Right ventricle myocardium superior (tissue), 1 donor: ENCODE measurements at regions not wholly inside any gene's neighbourhood (a gene's known extent, or its start where the extent isn't known, plus 50 kb on each side); places are given as distances from the start of the nearest gene placed in this dataset.

Experiments used
- ATAC-seq: fragments of 200-7000 bp; cut with Tn5 transposase; one replicate; pipeline ENCODE4 v1.9.1; 2020; ENCODE audit warnings: mild to moderate bottlenecking; ENCODE audit not compliant: poor library complexity
- DNase-seq: peaks from one replicate; pipeline ENCODE4 v3.0.0-alpha.2; 2020
- intact Hi-C: fragments of 100-400 bp; cut with DNase I; formaldehyde crosslinking; loops from one replicate; pipeline ENCODE4 v1.11.2; 2022
- donor health status: DM: no; HTN: yes; CAD: no; lungs with severe emphysema.

GRCh38 chr9:7241694-7242093 is 483.9 kb downstream of the KDM4C start:
- ATAC-seq (no peak), DNase-seq (no peak)
- intact Hi-C loops: no loop called here

- intact Hi-C loops: no loop called here
- ATAC-seq: no peak
- no peak for DNase-seq
Measured at GRCh38 chr9:7240569-7241311, 483.0 kb downstream of the KDM4C start.

GRCh38 chr9:7239708-7240107 is 481.9 kb downstream of the KDM4C start:
- intact Hi-C loops: no loop called here
- no peak for DNase-seq
- no peak for ATAC-seq

- intact Hi-C loops: no loop called here
- no peak for DNase-seq
- no peak for ATAC-seq
Measured at GRCh38 chr9:7238247-7238637, 480.5 kb downstream of the KDM4C start.

GRCh38 chr9:7237473-7238246 is 479.9 kb downstream of the KDM4C start:
- DNase-seq: no peak
- ATAC-seq: no peak
- intact Hi-C loops: no loop called here

- no peak for ATAC-seq
- intact Hi-C loops: no loop called here
- no peak for DNase-seq
Measured at GRCh38 chr9:7236186-7236585, 478.4 kb downstream of the KDM4C start.

GRCh38 chr9:7234144-7234543 is 476.4 kb downstream of the KDM4C start:
- intact Hi-C loops: no loop called here

GRCh38 chr9:7229571-7229970 is 471.8 kb downstream of the KDM4C start:
- intact Hi-C loops: no loop called here
- no peak for ATAC-seq

More at GRCh38 chr9:7234144-7234543, 476.4 kb downstream of the KDM4C start:
- DNase-seq (no peak), ATAC-seq (peak; percentile 12)

GRCh38 chr9:7228726-7229125 is 471.0 kb downstream of the KDM4C start:
- no peak for DNase-seq
- ATAC-seq: no peak
- intact Hi-C loops: no loop called here

More at GRCh38 chr9:7229571-7229970, 471.8 kb downstream of the KDM4C start:
- DNase-seq: no peak

GRCh38 chr9:7227951-7228350 is 470.2 kb downstream of the KDM4C start:
- intact Hi-C loops: no loop called here
- DNase-seq (no peak), ATAC-seq (no peak)

GRCh38 chr9:7226007-7226640 is 468.4 kb downstream of the KDM4C start:
- DNase-seq (no peak), ATAC-seq (no peak)
- intact Hi-C loops: no loop called here
